ENCODE measurements at regions not wholly inside any gene's neighbourhood (a gene's known extent, or its start where the extent isn't known, plus 50 kb on each side); places are given as distances from the start of the nearest gene placed in this dataset.

- TF ChIP-seq EP300 (IDR thresholded peaks at IDR 0.05; ENCODE audit: borderline replicate concordance) (no peak), REST (IDR thresholded peaks at IDR 0.05; ENCODE audit: low read depth) (no peak), CEBPB (IDR thresholded peaks at IDR 0.05) (no peak), ZBTB7A (IDR thresholded peaks at IDR 0.05; ENCODE audit: low read depth) (no peak), EGR1 (IDR thresholded peaks at IDR 0.05) (no peak), YY1 (IDR thresholded peaks at IDR 0.05; ENCODE audit: low read depth) (no peak)
Observed at GRCh38 chr6:130666786-130667185, 160.4 kb upstream of the SMLR1 start.

GRCh38 chr6:130670142-130670541 is 157.1 kb upstream of the SMLR1 start:
- no peak for TF ChIP-seq EGR1 (IDR thresholded peaks at IDR 0.05)
- TF ChIP-seq FOXM1 (IDR thresholded peaks at IDR 0.05; ENCODE audit: borderline replicate concordance, low read depth): no peak
- TF ChIP-seq ZBTB7A (IDR thresholded peaks at IDR 0.05; ENCODE audit: low read depth): no peak
- TF ChIP-seq TEAD4 (IDR thresholded peaks at IDR 0.05): no peak
- TF ChIP-seq EP300 (IDR thresholded peaks at IDR 0.05; ENCODE audit: borderline replicate concordance): no peak
- no peak for TF ChIP-seq RAD21 (IDR thresholded peaks at IDR 0.05; ENCODE audit: low read depth)
- TF ChIP-seq CREB1 (IDR thresholded peaks at IDR 0.05; ENCODE audit: low read depth): no peak
- TF ChIP-seq USF1 (IDR thresholded peaks at IDR 0.05): no peak
- TF ChIP-seq TCF12 (IDR thresholded peaks at IDR 0.05; ENCODE audit: low read depth): no peak
- no peak for TF ChIP-seq TAF1 (IDR thresholded peaks at IDR 0.05; ENCODE audit: low read depth)
- TF ChIP-seq CEBPB (IDR thresholded peaks at IDR 0.05): no peak
- no peak for TF ChIP-seq REST (IDR thresholded peaks at IDR 0.05; ENCODE audit: low read depth)
- TF ChIP-seq MAX (IDR thresholded peaks at IDR 0.05): no peak
- TF ChIP-seq YY1 (IDR thresholded peaks at IDR 0.05; ENCODE audit: low read depth): no peak
- TF ChIP-seq NFIC (IDR thresholded peaks at IDR 0.05): no peak

GRCh38 chr6:130671119-130671518 is 156.1 kb upstream of the SMLR1 start:
- TF ChIP-seq TAF1 (IDR thresholded peaks at IDR 0.05; ENCODE audit: low read depth) (no peak), REST (IDR thresholded peaks at IDR 0.05; ENCODE audit: low read depth) (no peak), ZBTB7A (IDR thresholded peaks at IDR 0.05; ENCODE audit: low read depth) (no peak), TEAD4 (IDR thresholded peaks at IDR 0.05) (no peak), YY1 (IDR thresholded peaks at IDR 0.05; ENCODE audit: low read depth) (no peak), TCF12 (IDR thresholded peaks at IDR 0.05; ENCODE audit: low read depth) (no peak), EP300 (IDR thresholded peaks at IDR 0.05; ENCODE audit: borderline replicate concordance) (no peak), RAD21 (IDR thresholded peaks at IDR 0.05; ENCODE audit: low read depth) (no peak)

GRCh38 chr6:130671577-130671976 is 155.6 kb upstream of the SMLR1 start:
- no peak for TF ChIP-seq TCF12 (IDR thresholded peaks at IDR 0.05; ENCODE audit: low read depth)
- no peak for TF ChIP-seq ZBTB7A (IDR thresholded peaks at IDR 0.05; ENCODE audit: low read depth)
- no peak for TF ChIP-seq CREB1 (IDR thresholded peaks at IDR 0.05; ENCODE audit: low read depth)

GRCh38 chr6:130672153-130672552 is 155.1 kb upstream of the SMLR1 start:
- TF ChIP-seq YY1 (IDR thresholded peaks at IDR 0.05; ENCODE audit: low read depth) (no peak), ZBTB7A (IDR thresholded peaks at IDR 0.05; ENCODE audit: low read depth) (no peak), REST (IDR thresholded peaks at IDR 0.05; ENCODE audit: low read depth) (no peak), TAF1 (IDR thresholded peaks at IDR 0.05; ENCODE audit: low read depth) (no peak), CREB1 (IDR thresholded peaks at IDR 0.05; ENCODE audit: low read depth) (no peak), MAX (IDR thresholded peaks at IDR 0.05) (no peak), TEAD4 (IDR thresholded peaks at IDR 0.05) (no peak), EGR1 (IDR thresholded peaks at IDR 0.05) (no peak), NFIC (IDR thresholded peaks at IDR 0.05) (no peak), USF1 (IDR thresholded peaks at IDR 0.05) (no peak), TCF12 (IDR thresholded peaks at IDR 0.05; ENCODE audit: low read depth) (no peak), FOXM1 (IDR thresholded peaks at IDR 0.05; ENCODE audit: borderline replicate concordance, low read depth) (no peak)
